Right lobe of liver (tissue), 6 donors: ENCODE measurements at regions not wholly inside any gene's neighbourhood (a gene's known extent, or its start where the extent isn't known, plus 50 kb on each side); places are given as distances from the start of the nearest gene placed in this dataset.

Experiments
- ATAC-seq, 4 donors: fragments of 200-7000 bp; cut with Tn5 transposase; one replicate each; pipeline ENCODE4 v1.9.1; 2020; ENCODE audit warnings: mild to moderate bottlenecking in 4 of 4, moderate library complexity in 4 of 4
- DNase-seq, 3 donors: peaks; one replicate each; pipeline ENCODE4 v3.0.0-alpha.2; 2020
- H3K27ac ChIP-seq, 3 donors: fragments of 200-600 bp; one replicate each; pipeline ENCODE4 v1.8.0; 2022
- H3K27me3 ChIP-seq, 2 donors: fragments of 200-600 bp; one replicate each; pipeline ENCODE4 v1.8.0; 2022
- H3K36me3 ChIP-seq, 4 donors: fragments of 200-600 bp; sonication (generic) in 1 of 4; one replicate each; pipeline versions ENCODE4 v1.5.1 to v1.8.0; 2017 to 2022; ENCODE audit warnings: control low read depth in 1 of 4
- H3K4me1 ChIP-seq, 4 donors: fragments of 200-600 bp; sonication (generic) in 1 of 4; one replicate each; pipeline versions ENCODE4 v1.5.1 to v1.8.0; 2017 to 2022; ENCODE audit warnings: control low read depth in 1 of 4
- H3K4me3 ChIP-seq, 3 donors: fragments of 200-600 bp; one replicate each; pipeline ENCODE4 v1.8.0; 2022
- H3K9me3 ChIP-seq, 4 donors: fragments of 200-600 bp; sonication (generic) in 1 of 4; one replicate each; pipeline versions ENCODE4 v1.5.1 to v1.8.0; 2017 to 2022; ENCODE audit warnings: control low read depth in 1 of 4
- CTCF ChIP-seq, 4 donors: fragments of 200-600 bp in 3 of 4; fragments of 450-650 bp in 1 of 4; IDR thresholded peaks; one replicate each; pipeline versions ENCODE4 v1.5.1 to v1.8.0; 2016 to 2022; ENCODE audit warnings: antibody characterized with exemption in 4 of 4, mild to moderate bottlenecking in 2 of 4
- POLR2A ChIP-seq: fragments of 450-650 bp; IDR thresholded peaks from one replicate; pipeline ENCODE4 v1.6.1; 2017; ENCODE audit warnings: antibody characterized with exemption, mild to moderate bottlenecking
- WGBS: methylation state at CpG from one replicate; pipeline ENCODE4 v1.1.6; 2018; ENCODE audit warnings: low coverage, low lambda C conversion rate; ENCODE audit not compliant: insufficient coverage; ENCODE audit errors: missing lambda C conversion rate; 5-methylcytosine and 5-hydroxymethylcytosine counted together
- intact Hi-C, 2 donors: fragments of 100-400 bp; cut with DNase I; formaldehyde crosslinking; loops; one replicate each; pipeline versions ENCODE4 v1.11.2 to v1.14.1; 2022
- donor health status: DM: no; HTN: yes; CAD: no.
- donor health status: DM: no; HTN: no; CAD: no.
- donor health status: DM: no; HTN: no; CAD: no.
- donor health status: DM: no; HTN: yes; CAD: no.
- donor health status: DM: no; HTN: yes; CAD: no.

- ATAC-seq, result no peak
- DNase-seq, result no peak
- Histone ChIP-seq H3K27ac (no peak overlapping the region), H3K4me1 (no peaks in the 10 kb centered on the region), H3K4me3 (no peak overlapping the region), H3K9me3 (no peaks in the 10 kb centered on the region), H3K27me3 (no peaks in the 10 kb centered on the region), H3K36me3 (no peaks in the 10 kb centered on the region)
- 53% methylated on average over 1 of the region's 1 CpG for WGBS
- intact Hi-C loops, result no loop called here
- no peak for TF ChIP-seq POLR2A
- TF ChIP-seq CTCF (IDR thresholded peaks at IDR 0.05), result no peak
These were observed 335.5 kb downstream of the ADAMTS20 start for GRCh38 chr12:43216490-43216889.

- 46% methylated on average over 5 of the region's 5 CpGs for WGBS
- Histone ChIP-seq H3K27ac (no peak overlapping the region), H3K4me1 (no peaks in the 10 kb centered on the region), H3K36me3 (no peaks in the 10 kb centered on the region), H3K9me3 (no peaks in the 10 kb centered on the region), H3K27me3 (no peaks in the 10 kb centered on the region), H3K4me3 (no peak overlapping the region)
- DNase-seq (no peak), ATAC-seq (no peak)
- TF ChIP-seq POLR2A (no peak), CTCF (IDR thresholded peaks at IDR 0.05) (no peak)
- intact Hi-C loops, result no loop called here
These were observed 337.8 kb downstream of the ADAMTS20 start for GRCh38 chr12:43214166-43214565.

GRCh38 chr12:43213608-43214007 is 338.4 kb downstream of the ADAMTS20 start:
- Histone ChIP-seq H3K4me3 (no peak overlapping the region), H3K4me1 (no peaks in the 10 kb centered on the region), H3K36me3 (no peaks in the 10 kb centered on the region), H3K27ac (no peak overlapping the region), H3K27me3 (no peaks in the 10 kb centered on the region), H3K9me3 (no peaks in the 10 kb centered on the region)
- WGBS, result 54% methylated on average over 3 of the region's 3 CpGs
- no peak for ATAC-seq
- DNase-seq, result no peak
- intact Hi-C loops, result no loop called here
- TF ChIP-seq CTCF (IDR thresholded peaks at IDR 0.05) (no peak), POLR2A (no peak)

GRCh38 chr12:43210485-43211192 is 341.4 kb downstream of the ADAMTS20 start:
- H3K4me3 ChIP-seq, result no peak overlapping the region
- H3K27ac ChIP-seq, result no peak overlapping the region
- no peak for ATAC-seq
- no peaks in the 10 kb centered on the region for H3K4me1 ChIP-seq
- H3K9me3 ChIP-seq, result no peaks in the 10 kb centered on the region
- no peak for TF ChIP-seq CTCF (IDR thresholded peaks at IDR 0.05)
- TF ChIP-seq POLR2A, result no peak
- no peaks in the 10 kb centered on the region for H3K27me3 ChIP-seq
- intact Hi-C loops, result no loop called here
- WGBS, result 38% methylated on average over 6 of the region's 6 CpGs
- no peak for DNase-seq
- no peaks in the 10 kb centered on the region for H3K36me3 ChIP-seq
